WERI-Rb-1 (cell line): ENCODE measurements at regions not wholly inside any gene's neighbourhood (a gene's known extent, or its start where the extent isn't known, plus 50 kb on each side); places are given as distances from the start of the nearest gene placed in this dataset.

Experiments used
- DNase-seq: peaks from one replicate; pipeline ENCODE4 v3.0.0-alpha.2; 2020
- H3K27ac ChIP-seq: fragments of 250-450 bp; sonication (Bioruptor Pico); 2 replicates; pipeline ENCODE4 v1.5.1; 2020; ENCODE audit warnings: mild to moderate bottlenecking, moderate library complexity
- H3K27me3 ChIP-seq: fragments of 250-450 bp; sonication (Bioruptor Pico); 2 replicates; pipeline ENCODE4 v1.5.1; 2021; ENCODE audit warnings: mild to moderate bottlenecking, low read depth, moderate library complexity; ENCODE audit not compliant: insufficient read depth, severe bottlenecking
- H3K36me3 ChIP-seq: fragments of 250-450 bp; sonication (Bioruptor Pico); 2 replicates; pipeline ENCODE4 v1.5.1; 2020; ENCODE audit warnings: mild to moderate bottlenecking, moderate library complexity
- H3K4me3 ChIP-seq: 2 replicates; pipeline ENCODE4 v1.5.1; 2011; ENCODE audit warnings: low read depth, mild to moderate bottlenecking, control low read depth, low read length
- H3K9me3 ChIP-seq: fragments of 250-450 bp; sonication (Bioruptor Pico); 2 replicates; pipeline ENCODE4 v1.5.1; 2021; ENCODE audit warnings: mild to moderate bottlenecking, moderate library complexity; ENCODE audit not compliant: severe bottlenecking
- TF ChIP-seq, protein P1 (sequence below): IDR thresholded peaks from 2 replicates; pipeline ENCODE4 v1.5.1; 2011; ENCODE audit warnings: low read depth, mild to moderate bottlenecking, control low read depth, inconsistent platforms, low read length

DNA sequence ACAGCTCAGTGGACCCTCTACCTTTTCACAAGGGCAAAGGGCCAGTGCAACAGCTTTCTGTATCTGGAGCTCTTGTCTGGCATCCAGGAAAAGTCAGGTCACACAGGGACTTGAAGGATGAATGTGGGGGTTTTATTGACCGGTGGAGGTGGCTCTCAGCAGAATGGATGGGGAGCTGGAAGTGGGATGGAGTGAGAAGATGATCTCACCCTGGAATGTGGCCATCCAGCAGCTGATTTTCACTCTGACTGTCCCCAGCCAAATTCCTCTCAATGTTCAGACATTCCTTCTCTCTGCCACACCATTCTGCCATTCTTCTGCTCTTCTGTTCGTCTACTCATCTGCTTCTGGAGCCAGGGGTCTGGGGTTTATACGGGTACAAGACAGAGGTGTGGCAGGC, 1119.9 kb downstream of the TAF11L14 start:
- DNase-seq, result no peak
- H3K27ac ChIP-seq, result no peak overlapping the region

DNA sequence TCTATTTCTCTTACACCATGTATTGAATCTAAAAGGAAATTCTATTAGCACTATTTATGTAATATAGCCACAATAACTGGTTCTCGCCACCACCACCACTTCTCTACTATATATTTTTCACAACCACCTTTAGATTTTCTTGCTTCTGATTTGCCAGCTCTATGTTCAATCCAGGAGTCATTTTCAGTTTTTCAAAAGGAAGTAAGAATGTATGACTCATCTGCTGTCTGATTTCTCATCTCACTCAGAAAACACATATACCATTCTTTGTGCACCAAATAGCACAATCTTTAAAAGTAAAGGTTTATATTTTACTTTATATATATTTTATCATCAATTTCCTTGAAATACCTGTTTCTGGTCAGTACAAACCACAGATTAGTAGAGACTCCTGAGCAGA, 1127.5 kb downstream of the TAF11L14 start:
- TF ChIP-seq, protein P1, sequence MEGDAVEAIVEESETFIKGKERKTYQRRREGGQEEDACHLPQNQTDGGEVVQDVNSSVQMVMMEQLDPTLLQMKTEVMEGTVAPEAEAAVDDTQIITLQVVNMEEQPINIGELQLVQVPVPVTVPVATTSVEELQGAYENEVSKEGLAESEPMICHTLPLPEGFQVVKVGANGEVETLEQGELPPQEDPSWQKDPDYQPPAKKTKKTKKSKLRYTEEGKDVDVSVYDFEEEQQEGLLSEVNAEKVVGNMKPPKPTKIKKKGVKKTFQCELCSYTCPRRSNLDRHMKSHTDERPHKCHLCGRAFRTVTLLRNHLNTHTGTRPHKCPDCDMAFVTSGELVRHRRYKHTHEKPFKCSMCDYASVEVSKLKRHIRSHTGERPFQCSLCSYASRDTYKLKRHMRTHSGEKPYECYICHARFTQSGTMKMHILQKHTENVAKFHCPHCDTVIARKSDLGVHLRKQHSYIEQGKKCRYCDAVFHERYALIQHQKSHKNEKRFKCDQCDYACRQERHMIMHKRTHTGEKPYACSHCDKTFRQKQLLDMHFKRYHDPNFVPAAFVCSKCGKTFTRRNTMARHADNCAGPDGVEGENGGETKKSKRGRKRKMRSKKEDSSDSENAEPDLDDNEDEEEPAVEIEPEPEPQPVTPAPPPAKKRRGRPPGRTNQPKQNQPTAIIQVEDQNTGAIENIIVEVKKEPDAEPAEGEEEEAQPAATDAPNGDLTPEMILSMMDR, result no peak

More for the DNA sequence above, 1119.9 kb downstream of the TAF11L14 start:
- Histone ChIP-seq H3K9me3 (peaks cover 18% of the 10 kb centered on the region), H3K4me3 (no peak overlapping the region), H3K36me3 (no peaks in the 10 kb centered on the region), H3K27me3 (no peaks in the 10 kb centered on the region)
- TF ChIP-seq, protein P1, result no peak

DNA sequence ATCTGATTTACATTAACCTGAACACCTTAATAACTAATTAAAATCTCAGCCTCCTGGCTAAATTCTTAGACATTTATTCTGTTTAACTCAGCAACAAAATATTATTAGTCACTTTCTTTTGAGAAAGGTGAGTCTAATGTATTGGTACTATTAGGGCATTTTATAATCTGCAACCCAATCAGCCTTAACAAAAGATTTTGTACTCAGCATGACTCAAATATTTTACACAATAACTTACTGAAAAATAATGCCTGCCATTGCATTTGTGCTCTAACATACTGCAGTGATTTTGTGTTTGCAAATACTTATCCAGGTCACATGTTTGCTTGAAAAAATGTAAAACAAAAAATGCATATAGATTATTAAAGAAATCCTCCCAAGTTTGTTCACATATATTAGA, 1129.9 kb downstream of the TAF11L14 start:
- no peaks in the 10 kb centered on the region for H3K27me3 ChIP-seq
- TF ChIP-seq, protein P1, result no peak
- H3K36me3 ChIP-seq, result no peaks in the 10 kb centered on the region
- no peak overlapping the region for H3K4me3 ChIP-seq
- DNase-seq, result no peak
- no peak overlapping the region for H3K27ac ChIP-seq
- H3K9me3 ChIP-seq, result peaks cover 3% of the 10 kb centered on the region

More for the DNA sequence above, 1127.5 kb downstream of the TAF11L14 start:
- Histone ChIP-seq H3K4me3 (no peak overlapping the region), H3K27me3 (no peaks in the 10 kb centered on the region), H3K9me3 (peaks cover 3% of the 10 kb centered on the region), H3K27ac (no peak overlapping the region), H3K36me3 (no peaks in the 10 kb centered on the region)
- DNase-seq, result no peak

DNA sequence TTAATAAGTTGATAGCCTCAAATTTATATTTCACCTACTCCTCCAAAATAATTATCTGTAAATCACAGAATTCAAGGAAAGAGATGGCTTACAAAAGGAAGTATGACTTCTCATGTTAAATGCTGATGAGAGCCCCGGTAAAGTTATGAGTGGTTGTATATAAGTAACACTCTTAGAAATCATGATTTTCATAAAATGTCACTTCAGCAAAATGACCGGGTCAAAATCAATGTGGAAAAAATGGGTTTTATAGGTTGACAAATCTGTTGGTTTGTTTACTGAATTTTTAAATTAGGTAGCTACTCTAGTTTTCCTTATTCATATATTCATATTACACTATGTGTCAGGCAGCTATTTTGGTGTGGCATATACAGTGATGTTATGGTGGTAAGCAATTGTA, 1131.0 kb downstream of the TAF11L14 start:
- Histone ChIP-seq H3K36me3 (no peaks in the 10 kb centered on the region), H3K9me3 (peaks cover under 1% of the 10 kb centered on the region), H3K4me3 (no peak overlapping the region), H3K27ac (no peak overlapping the region), H3K27me3 (no peaks in the 10 kb centered on the region)
- TF ChIP-seq, protein P1, result no peak
- DNase-seq, result no peak

DNA sequence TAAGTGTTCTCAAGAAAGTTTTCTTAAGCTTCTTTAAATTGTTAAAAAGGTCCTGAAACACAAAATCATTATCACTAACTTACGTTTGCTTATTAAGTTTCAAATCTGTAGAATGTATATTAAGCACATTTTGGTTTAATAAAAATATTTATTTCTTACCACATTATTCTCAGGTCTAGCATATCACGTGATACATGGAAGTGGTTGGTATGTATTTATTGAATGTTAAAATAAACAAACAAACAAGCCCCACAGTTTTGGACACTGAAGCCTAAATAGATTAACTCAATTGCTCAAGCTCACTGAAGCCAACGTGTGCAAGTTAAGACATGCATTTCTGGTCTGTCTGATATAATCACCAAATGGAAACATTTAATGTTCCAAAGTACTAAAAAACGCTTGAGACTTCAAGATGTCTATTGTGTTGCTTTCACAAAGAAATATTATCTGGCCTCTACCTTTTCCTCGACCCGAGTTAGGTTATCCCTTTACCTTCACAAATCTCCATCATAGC, 1136.9 kb downstream of the TAF11L14 start:
- no peak overlapping the region for H3K4me3 ChIP-seq
- H3K27me3 ChIP-seq, result no peaks in the 10 kb centered on the region
- no peak for DNase-seq
- no peaks in the 10 kb centered on the region for H3K9me3 ChIP-seq
- no peaks in the 10 kb centered on the region for H3K36me3 ChIP-seq
- TF ChIP-seq, protein P1, result no peak
- no peak overlapping the region for H3K27ac ChIP-seq

DNA sequence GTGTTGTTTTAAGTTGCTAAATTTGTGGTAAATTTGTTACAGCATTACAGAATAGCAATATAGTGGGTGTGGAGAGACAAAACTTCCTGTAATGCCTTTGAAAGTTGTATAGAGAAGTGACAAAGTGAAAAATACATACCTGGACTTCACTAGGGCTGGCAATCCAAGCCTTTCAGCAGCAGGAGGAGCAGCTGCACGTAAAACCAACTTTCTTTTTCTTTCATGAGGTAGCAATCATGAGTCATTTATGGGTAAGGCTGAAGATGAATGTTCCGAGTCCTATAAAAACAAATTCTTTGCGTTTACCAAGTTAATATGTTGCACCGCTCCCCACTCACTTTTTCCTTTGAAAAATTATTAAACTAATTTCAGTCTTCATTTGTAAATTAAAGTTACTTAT, 1138.2 kb downstream of the TAF11L14 start:
- H3K9me3 ChIP-seq, result no peaks in the 10 kb centered on the region
- no peaks in the 10 kb centered on the region for H3K36me3 ChIP-seq
- no peak for DNase-seq
- H3K4me3 ChIP-seq, result no peak overlapping the region
- TF ChIP-seq, protein P1, result peak; percentile 30; the same call in 1 of the 2 replicates
- no peak overlapping the region for H3K27ac ChIP-seq
- no peaks in the 10 kb centered on the region for H3K27me3 ChIP-seq
